Lower lobe of right lung (tissue), 2 donors: ENCODE measurements at regions not wholly inside any gene's neighbourhood (a gene's known extent, or its start where the extent isn't known, plus 50 kb on each side); places are given as distances from the start of the nearest gene placed in this dataset.

Experiments
- ATAC-seq, 2 donors: fragments of 200-7000 bp; cut with Tn5 transposase; one replicate each; pipeline ENCODE4 v1.9.1; 2020 to 2022; ENCODE audit warnings: mild to moderate bottlenecking in 2 of 2, moderate library complexity in 2 of 2
- DNase-seq: peaks from one replicate; pipeline ENCODE4 v3.0.0-alpha.2; 2020
- H3K27ac ChIP-seq: fragments of 200-600 bp; one replicate; pipeline ENCODE4 v1.8.0; 2022
- H3K27me3 ChIP-seq: fragments of 200-600 bp; one replicate; pipeline ENCODE4 v1.8.0; 2022; ENCODE audit warnings: low read depth
- H3K36me3 ChIP-seq: fragments of 200-600 bp; one replicate; pipeline ENCODE4 v1.8.0; 2022; ENCODE audit warnings: mild to moderate bottlenecking
- H3K4me1 ChIP-seq: fragments of 200-600 bp; one replicate; pipeline ENCODE4 v1.8.0; 2022
- H3K4me3 ChIP-seq: fragments of 200-600 bp; one replicate; pipeline ENCODE4 v1.8.0; 2022; ENCODE audit warnings: mild to moderate bottlenecking
- H3K9me3 ChIP-seq: fragments of 200-600 bp; one replicate; pipeline ENCODE4 v1.8.0; 2022
- CTCF ChIP-seq: fragments of 200-600 bp; IDR thresholded peaks from one replicate; pipeline ENCODE4 v1.8.0; 2022; ENCODE audit warnings: antibody characterized with exemption, mild to moderate bottlenecking
- intact Hi-C: fragments of 100-400 bp; cut with DNase I; formaldehyde crosslinking; loops from one replicate; pipeline ENCODE4 v1.11.0; 2022
- donor health status: DM: no; HTN: yes; CAD: no; lungs with severe emphysema.

GRCh38 chr3:18841422-18842343, 306.6 kb upstream of the KCNH8 start:
- no peaks in the 10 kb centered on the region for H3K9me3 ChIP-seq
- ATAC-seq (no peak), DNase-seq (no peak)
- H3K27me3 ChIP-seq = no peaks in the 10 kb centered on the region
- TF ChIP-seq CTCF = no peak
- no peaks in the 10 kb centered on the region for H3K36me3 ChIP-seq
- no peaks in the 10 kb centered on the region for H3K4me1 ChIP-seq
- H3K27ac ChIP-seq = no peak overlapping the region
- intact Hi-C loops = no loop called here
- H3K4me3 ChIP-seq = no peak overlapping the region

- Histone ChIP-seq H3K9me3 (no peaks in the 10 kb centered on the region), H3K4me3 (no peak overlapping the region), H3K27me3 (no peaks in the 10 kb centered on the region), H3K4me1 (no peaks in the 10 kb centered on the region), H3K27ac (no peak overlapping the region), H3K36me3 (no peaks in the 10 kb centered on the region)
- TF ChIP-seq CTCF = no peak
- ATAC-seq (no peak), DNase-seq (no peak)
- intact Hi-C loops = no loop called here
Measured at GRCh38 chr3:18840535-18841137, 307.7 kb upstream of the KCNH8 start.

GRCh38 chr3:18838758-18839157, 309.6 kb upstream of the KCNH8 start:
- intact Hi-C loops = no loop called here
- no peaks in the 10 kb centered on the region for H3K27me3 ChIP-seq
- DNase-seq (no peak), ATAC-seq (no peak)
- no peak overlapping the region for H3K4me3 ChIP-seq
- H3K4me1 ChIP-seq = no peaks in the 10 kb centered on the region
- H3K9me3 ChIP-seq = no peaks in the 10 kb centered on the region
- H3K27ac ChIP-seq = no peak overlapping the region
- H3K36me3 ChIP-seq = no peaks in the 10 kb centered on the region
- TF ChIP-seq CTCF = no peak

GRCh38 chr3:18837137-18837755, 311.1 kb upstream of the KCNH8 start:
- Histone ChIP-seq H3K27ac (no peak overlapping the region), H3K4me1 (no peaks in the 10 kb centered on the region), H3K4me3 (no peak overlapping the region), H3K36me3 (no peaks in the 10 kb centered on the region), H3K9me3 (no peaks in the 10 kb centered on the region), H3K27me3 (no peaks in the 10 kb centered on the region)
- no peak for TF ChIP-seq CTCF
- ATAC-seq (no peak), DNase-seq (no peak)
- intact Hi-C loops = no loop called here

- DNase-seq = no peak
- no peaks in the 10 kb centered on the region for H3K36me3 ChIP-seq
- H3K9me3 ChIP-seq = no peaks in the 10 kb centered on the region
- TF ChIP-seq CTCF = no peak
- no peak overlapping the region for H3K4me3 ChIP-seq
- ATAC-seq = no peak
- H3K4me1 ChIP-seq = no peaks in the 10 kb centered on the region
- no peak overlapping the region for H3K27ac ChIP-seq
- intact Hi-C loops = no loop called here
- H3K27me3 ChIP-seq = no peaks in the 10 kb centered on the region
Measured at GRCh38 chr3:18835021-18835420, 313.3 kb upstream of the KCNH8 start.
